GM18907 (cell line): ENCODE measurements at regions not wholly inside any gene's neighbourhood (a gene's known extent, or its start where the extent isn't known, plus 50 kb on each side); places are given as distances from the start of the nearest gene placed in this dataset.

Experiments used
- ATAC-seq: cut with Tn5 transposase; IDR thresholded peaks from one replicate; pipeline ENCODE4 v1.9.1; 2021; ENCODE audit warnings: mild to moderate bottlenecking, moderate library complexity; ENCODE audit not compliant: unreplicated experiment

GRCh38 chr14:41409806-41410205, 196.9 kb upstream of the LRFN5 start:
- ATAC-seq: no peak

GRCh38 chr14:41404126-41404525, 202.6 kb upstream of the LRFN5 start:
- no peak for ATAC-seq

GRCh38 chr14:41403360-41403759, 203.3 kb upstream of the LRFN5 start:
- no peak for ATAC-seq

- no peak for ATAC-seq
These were observed 208.8 kb upstream of the LRFN5 start for GRCh38 chr14:41397926-41398325.

GRCh38 chr14:41393512-41393911, 213.2 kb upstream of the LRFN5 start:
- ATAC-seq: no peak

GRCh38 chr14:41392226-41392625, 214.4 kb upstream of the LRFN5 start:
- no peak for ATAC-seq

GRCh38 chr14:41389355-41389754, 217.3 kb upstream of the LRFN5 start:
- no peak for ATAC-seq

GRCh38 chr14:41385797-41386196, 220.9 kb upstream of the LRFN5 start:
- ATAC-seq: no peak

- ATAC-seq: no peak
These were observed 226.7 kb upstream of the LRFN5 start for GRCh38 chr14:41380017-41380416.

GRCh38 chr14:41378526-41378925, 228.2 kb upstream of the LRFN5 start:
- ATAC-seq: no peak

GRCh38 chr14:41377932-41378331, 228.7 kb upstream of the LRFN5 start:
- no peak for ATAC-seq

GRCh38 chr14:41374092-41374491, 232.6 kb upstream of the LRFN5 start:
- ATAC-seq: no peak

GRCh38 chr14:41362139-41362538, 244.5 kb upstream of the LRFN5 start:
- no peak for ATAC-seq

- no peak for ATAC-seq
These were observed 246.6 kb upstream of the LRFN5 start for GRCh38 chr14:41360126-41360525.

- no peak for ATAC-seq
These were observed 250.8 kb upstream of the LRFN5 start for GRCh38 chr14:41355866-41356265.

GRCh38 chr14:41350476-41350875, 256.2 kb upstream of the LRFN5 start:
- ATAC-seq: no peak

- no peak for ATAC-seq
These were observed 257.3 kb upstream of the LRFN5 start for GRCh38 chr14:41349289-41349910.

GRCh38 chr14:41343857-41344256, 262.8 kb upstream of the LRFN5 start:
- ATAC-seq: no peak

- no peak for ATAC-seq
These were observed 293.5 kb upstream of the LRFN5 start for GRCh38 chr14:41313196-41313595.

- no peak for ATAC-seq
These were observed 303.2 kb upstream of the LRFN5 start for GRCh38 chr14:41303506-41303905.

GRCh38 chr14:41302776-41303175, 303.9 kb upstream of the LRFN5 start:
- ATAC-seq: no peak

GRCh38 chr14:41299924-41300323, 306.8 kb upstream of the LRFN5 start:
- no peak for ATAC-seq

GRCh38 chr14:41298328-41298690, 308.4 kb upstream of the LRFN5 start:
- no peak for ATAC-seq
